ENCODE measurements at regions not wholly inside any gene's neighbourhood (a gene's known extent, or its start where the extent isn't known, plus 50 kb on each side); places are given as distances from the start of the nearest gene placed in this dataset.

GRCh38 chr20:22799687-22800086 lies 215.3 kb upstream of the FOXA2 start:
- H3K4me3 Mint-ChIP-seq: no peak overlapping the region
- no peak overlapping the region for H3K27ac Mint-ChIP-seq
- no peaks in the 10 kb centered on the region for H3K36me3 Mint-ChIP-seq (ENCODE audit: low read depth)
- no peaks in the 10 kb centered on the region for H3K4me1 Mint-ChIP-seq
- no peaks in the 10 kb centered on the region for H3K9me3 Mint-ChIP-seq
- H3K27me3 Mint-ChIP-seq: no peaks in the 10 kb centered on the region
- intact Hi-C loops (cut with micrococcal nuclease): no loop called here
- no peak for DNase-seq

GRCh38 chr20:22800129-22800528 lies 215.8 kb upstream of the FOXA2 start:
- H3K4me3 Mint-ChIP-seq: no peak overlapping the region
- intact Hi-C loops (cut with micrococcal nuclease): no loop called here
- no peak overlapping the region for H3K27ac Mint-ChIP-seq
- no peak for DNase-seq
- H3K4me1 Mint-ChIP-seq: no peaks in the 10 kb centered on the region
- H3K9me3 Mint-ChIP-seq: no peaks in the 10 kb centered on the region
- H3K27me3 Mint-ChIP-seq: no peaks in the 10 kb centered on the region
- no peaks in the 10 kb centered on the region for H3K36me3 Mint-ChIP-seq (ENCODE audit: low read depth)

DNA sequence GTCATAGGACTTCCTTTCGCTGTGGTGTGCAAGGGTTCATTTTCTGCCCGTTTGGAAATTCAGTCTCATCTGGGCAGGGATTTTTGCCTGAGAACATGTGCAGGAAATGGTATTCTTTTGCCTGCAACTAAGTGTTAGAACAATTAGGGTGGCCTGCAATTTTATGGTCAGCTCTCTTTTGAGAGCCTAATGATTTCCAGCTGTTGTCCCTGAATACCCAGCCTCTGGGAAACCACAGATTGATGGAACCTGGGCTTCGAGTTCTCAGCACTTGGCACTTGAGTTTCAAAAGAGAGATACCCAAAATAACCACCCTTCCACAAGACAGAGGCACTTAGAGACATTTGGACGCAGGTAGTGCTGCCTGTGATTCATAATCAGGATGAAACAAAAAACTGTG lies 217.2 kb upstream of the FOXA2 start:
- intact Hi-C loops (cut with micrococcal nuclease): no loop called here
- H3K27ac Mint-ChIP-seq: no peak overlapping the region
- H3K36me3 Mint-ChIP-seq (ENCODE audit: low read depth): no peaks in the 10 kb centered on the region
- H3K4me3 Mint-ChIP-seq: no peak overlapping the region
- H3K27me3 Mint-ChIP-seq: no peaks in the 10 kb centered on the region
- no peak for DNase-seq
- no peaks in the 10 kb centered on the region for H3K4me1 Mint-ChIP-seq
- no peaks in the 10 kb centered on the region for H3K9me3 Mint-ChIP-seq

DNA sequence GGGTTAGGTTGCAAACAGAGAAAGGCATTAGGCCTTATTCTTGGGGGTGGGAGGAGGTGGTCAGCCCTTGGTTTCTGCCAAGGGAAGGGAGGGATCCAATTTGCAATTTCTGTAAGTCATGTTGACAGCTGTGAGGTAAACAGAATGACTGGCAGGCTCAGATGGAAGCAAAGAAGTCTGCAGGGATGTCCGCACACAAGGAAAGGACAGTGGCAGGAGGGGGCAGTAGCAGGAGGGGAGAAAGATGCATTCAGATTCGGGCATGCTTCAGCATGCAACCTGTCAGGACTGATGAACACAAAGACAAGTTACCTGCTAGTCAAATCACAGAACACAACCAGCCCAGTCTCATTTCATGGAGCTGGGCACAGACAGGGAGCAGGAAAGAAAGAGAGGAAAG lies 217.9 kb upstream of the FOXA2 start:
- H3K4me1 Mint-ChIP-seq: no peaks in the 10 kb centered on the region
- intact Hi-C loops (cut with micrococcal nuclease): no loop called here

DNA sequence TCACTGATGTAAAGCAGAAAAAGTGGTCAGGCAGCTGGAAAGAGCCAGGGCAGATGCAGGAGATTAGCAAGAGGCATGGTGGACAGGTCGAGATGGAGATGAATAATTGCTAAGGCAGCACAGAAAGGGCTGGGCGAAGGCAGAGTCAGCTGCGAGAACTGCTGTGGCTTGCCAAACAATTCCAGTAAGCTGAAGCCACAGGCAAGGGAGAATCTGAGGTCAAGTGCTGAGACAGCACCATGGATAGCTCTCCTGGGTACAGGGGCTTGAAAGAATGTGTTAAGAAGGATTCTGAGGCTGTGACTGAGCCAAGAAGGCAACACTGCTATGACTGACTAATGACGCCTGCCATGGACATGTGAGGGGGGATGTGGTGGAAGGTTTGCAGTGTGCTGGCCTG lies 220.8 kb upstream of the FOXA2 start:
- Mint-ChIP-seq H3K9me3 (no peaks in the 10 kb centered on the region), H3K27ac (no peak overlapping the region), H3K4me3 (no peak overlapping the region), H3K27me3 (no peaks in the 10 kb centered on the region), H3K4me1 (no peaks in the 10 kb centered on the region), H3K36me3 (ENCODE audit: low read depth) (no peaks in the 10 kb centered on the region)
- DNase-seq: no peak
- intact Hi-C loops (cut with micrococcal nuclease): no loop called here

More for the DNA sequence above, 217.9 kb upstream of the FOXA2 start:
- Mint-ChIP-seq H3K9me3 (no peaks in the 10 kb centered on the region), H3K27me3 (no peaks in the 10 kb centered on the region), H3K4me3 (no peak overlapping the region), H3K27ac (no peak overlapping the region), H3K36me3 (ENCODE audit: low read depth) (no peaks in the 10 kb centered on the region)
- no peak for DNase-seq

DNA sequence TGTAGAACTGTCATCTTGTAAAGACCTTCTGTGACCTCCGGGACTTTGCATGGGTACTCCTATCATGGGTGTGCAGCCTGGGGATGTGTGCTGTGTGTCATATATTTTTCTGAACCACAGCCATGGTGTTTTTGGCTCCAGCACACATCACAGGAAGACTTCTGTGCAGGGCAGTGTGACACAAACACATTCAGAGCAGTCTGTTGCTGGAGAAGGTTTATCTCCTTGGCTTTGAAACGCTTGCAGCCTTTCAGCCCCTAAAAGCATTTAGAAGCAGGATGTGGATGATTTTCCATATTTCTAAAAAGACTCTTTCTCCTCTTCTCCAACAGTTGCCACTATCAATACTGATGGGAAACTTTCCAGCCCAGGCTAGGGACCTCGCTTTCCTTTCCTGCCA lies 221.6 kb upstream of the FOXA2 start:
- Mint-ChIP-seq H3K36me3 (ENCODE audit: low read depth) (no peaks in the 10 kb centered on the region), H3K27ac (no peak overlapping the region), H3K9me3 (no peaks in the 10 kb centered on the region), H3K4me1 (no peaks in the 10 kb centered on the region), H3K4me3 (no peak overlapping the region), H3K27me3 (no peaks in the 10 kb centered on the region)
- no peak for DNase-seq
- intact Hi-C loops (cut with micrococcal nuclease): no loop called here

DNA sequence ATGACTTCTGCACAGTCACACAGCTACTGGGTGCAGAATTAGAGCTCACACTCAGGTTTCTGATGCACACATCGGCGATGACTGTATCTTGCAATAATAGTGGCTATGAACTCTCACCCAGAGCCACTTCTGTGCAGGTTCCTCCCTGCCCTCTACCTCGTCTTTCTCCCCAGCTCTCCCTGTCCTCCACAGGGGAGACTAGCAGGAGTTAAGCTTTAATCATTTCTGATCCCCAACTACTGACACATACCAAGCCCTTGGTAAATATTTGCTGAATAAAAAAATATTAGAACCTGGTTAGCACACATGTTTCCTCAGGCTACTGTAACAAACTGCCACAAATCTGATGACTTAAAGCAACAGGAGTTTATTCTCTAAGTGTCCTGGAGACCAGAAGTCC lies 222.7 kb upstream of the FOXA2 start:
- Mint-ChIP-seq H3K27ac (no peak overlapping the region), H3K4me3 (no peak overlapping the region), H3K36me3 (ENCODE audit: low read depth) (no peaks in the 10 kb centered on the region), H3K9me3 (no peaks in the 10 kb centered on the region), H3K4me1 (no peaks in the 10 kb centered on the region), H3K27me3 (no peaks in the 10 kb centered on the region)
- DNase-seq: no peak
- intact Hi-C loops (cut with micrococcal nuclease): no loop called here

DNA sequence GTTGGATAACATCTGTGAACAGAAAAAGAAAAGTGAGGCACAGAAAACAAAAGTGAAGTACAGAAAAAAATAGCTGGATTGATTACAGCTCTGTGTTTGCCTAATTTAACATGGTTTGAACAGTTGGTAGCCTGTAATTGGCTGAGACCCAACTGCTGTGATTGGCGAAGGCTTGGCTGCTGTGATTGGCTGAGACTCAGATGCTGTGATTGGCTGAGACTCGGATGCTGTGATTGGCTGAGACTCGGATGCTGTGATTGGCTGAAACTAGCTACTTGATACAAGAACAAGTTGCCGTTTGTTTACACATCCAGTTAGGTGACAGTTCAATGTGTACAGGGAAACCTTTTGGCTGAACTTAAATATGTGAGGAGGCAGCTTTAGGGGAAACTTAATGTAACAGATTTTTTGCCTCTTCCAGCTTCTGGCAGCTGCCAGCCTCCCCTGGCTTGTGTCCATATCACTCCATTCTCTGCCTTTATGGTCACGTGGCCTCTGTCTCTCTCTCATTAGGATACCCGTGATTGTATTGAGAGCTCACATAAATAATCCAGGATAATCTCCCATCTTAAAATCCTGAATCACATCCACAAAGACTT lies 223.4 kb upstream of the FOXA2 start:
- H3K4me1 Mint-ChIP-seq: no peaks in the 10 kb centered on the region
- DNase-seq: no peak
- H3K27me3 Mint-ChIP-seq: no peaks in the 10 kb centered on the region
- intact Hi-C loops (cut with micrococcal nuclease): no loop called here
- H3K36me3 Mint-ChIP-seq (ENCODE audit: low read depth): no peaks in the 10 kb centered on the region
- no peak overlapping the region for H3K4me3 Mint-ChIP-seq
- no peaks in the 10 kb centered on the region for H3K9me3 Mint-ChIP-seq
- H3K27ac Mint-ChIP-seq: no peak overlapping the region

DNA sequence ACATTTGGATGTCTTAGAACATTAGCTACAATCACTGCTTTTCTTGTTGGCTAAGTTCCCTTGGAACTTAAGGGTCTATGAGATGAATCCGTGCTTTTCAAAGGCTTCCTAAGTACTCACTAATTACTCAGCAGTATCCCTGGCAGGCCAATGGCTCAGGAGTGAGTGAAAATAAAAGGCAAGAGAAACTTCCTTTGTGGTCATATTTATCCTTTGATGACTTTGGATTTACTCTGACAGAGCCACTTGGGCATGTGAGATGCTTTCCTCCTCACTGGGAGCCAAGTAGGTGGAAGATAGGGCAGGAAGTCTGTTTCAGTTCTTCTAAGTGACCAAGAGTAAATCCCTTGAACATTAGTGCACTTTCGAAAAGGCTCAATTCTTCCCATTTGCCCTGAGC lies 224.3 kb upstream of the FOXA2 start:
- H3K4me1 Mint-ChIP-seq: no peaks in the 10 kb centered on the region
- intact Hi-C loops (cut with micrococcal nuclease): no loop called here
- no peak overlapping the region for H3K4me3 Mint-ChIP-seq
- no peaks in the 10 kb centered on the region for H3K9me3 Mint-ChIP-seq
- no peak for DNase-seq
- H3K36me3 Mint-ChIP-seq (ENCODE audit: low read depth): no peaks in the 10 kb centered on the region
- no peak overlapping the region for H3K27ac Mint-ChIP-seq
- H3K27me3 Mint-ChIP-seq: no peaks in the 10 kb centered on the region

DNA sequence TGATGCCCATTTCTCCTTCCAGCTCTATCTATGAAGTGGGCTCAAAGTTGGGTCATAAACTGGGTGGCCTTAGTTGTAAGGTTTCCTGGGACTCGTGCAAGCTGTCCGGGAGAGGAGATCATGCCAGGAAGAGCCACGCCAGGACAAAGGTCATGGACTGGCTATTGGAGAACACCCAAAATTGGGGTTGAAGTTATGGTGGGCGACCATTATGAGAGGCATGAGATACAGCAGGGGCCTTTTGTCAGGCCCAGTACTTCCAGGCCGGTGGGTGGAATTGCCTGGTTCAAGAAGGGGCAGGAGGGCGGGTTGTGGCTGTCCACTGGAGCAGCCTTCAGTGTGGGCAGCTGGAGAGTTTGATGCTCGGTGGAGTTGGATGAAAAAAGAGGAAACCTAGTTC lies 225.1 kb upstream of the SSTR4 start:
- no peaks in the 10 kb centered on the region for H3K9me3 Mint-ChIP-seq
- peaks cover 2% of the 10 kb centered on the region for H3K27me3 Mint-ChIP-seq
- no peaks in the 10 kb centered on the region for H3K4me1 Mint-ChIP-seq
- H3K27ac Mint-ChIP-seq: no peak overlapping the region
- H3K36me3 Mint-ChIP-seq (ENCODE audit: low read depth): no peaks in the 10 kb centered on the region
- intact Hi-C loops (cut with micrococcal nuclease): no loop called here
- no peak overlapping the region for H3K4me3 Mint-ChIP-seq
- DNase-seq: no peak

GRCh38 chr20:22810626-22811569 lies 224.2 kb upstream of the SSTR4 start:
- intact Hi-C loops (cut with micrococcal nuclease): no loop called here
- peaks cover 2% of the 10 kb centered on the region for H3K27me3 Mint-ChIP-seq
- H3K36me3 Mint-ChIP-seq (ENCODE audit: low read depth): no peaks in the 10 kb centered on the region
- H3K27ac Mint-ChIP-seq: no peak overlapping the region
- no peaks in the 10 kb centered on the region for H3K4me1 Mint-ChIP-seq
- DNase-seq: no peak
- H3K4me3 Mint-ChIP-seq: no peak overlapping the region
- H3K9me3 Mint-ChIP-seq: no peaks in the 10 kb centered on the region

GRCh38 chr20:22814471-22815205 lies 220.5 kb upstream of the SSTR4 start:
- Mint-ChIP-seq H3K4me1 (no peaks in the 10 kb centered on the region), H3K4me3 (no peak overlapping the region), H3K27ac (no peak overlapping the region), H3K9me3 (no peaks in the 10 kb centered on the region), H3K27me3 (peaks cover 2% of the 10 kb centered on the region), H3K36me3 (ENCODE audit: low read depth) (no peaks in the 10 kb centered on the region)
- intact Hi-C loops (cut with micrococcal nuclease): no loop called here
- DNase-seq: no peak

DNA sequence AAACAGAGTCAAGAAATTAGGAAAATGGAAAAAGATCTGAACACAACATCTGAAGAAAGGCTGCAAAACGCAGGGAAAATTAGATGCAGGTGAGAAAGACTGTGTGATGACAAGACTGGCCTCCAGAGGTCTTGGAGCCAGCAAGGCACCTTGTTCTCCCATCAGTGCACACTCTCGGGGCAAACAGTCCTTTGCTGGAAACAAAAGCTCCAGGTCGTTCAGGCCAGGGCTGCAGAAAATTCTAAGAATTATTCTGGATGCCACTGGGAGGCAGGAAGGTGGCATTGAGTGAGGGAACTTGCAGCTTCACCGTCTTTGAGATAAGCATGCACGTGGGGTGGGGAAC lies 219.9 kb upstream of the SSTR4 start:
- no peak for DNase-seq
- no peaks in the 10 kb centered on the region for H3K36me3 Mint-ChIP-seq (ENCODE audit: low read depth)
- no peak overlapping the region for H3K4me3 Mint-ChIP-seq
- H3K4me1 Mint-ChIP-seq: no peaks in the 10 kb centered on the region
- intact Hi-C loops (cut with micrococcal nuclease): no loop called here
- H3K9me3 Mint-ChIP-seq: no peaks in the 10 kb centered on the region
- H3K27me3 Mint-ChIP-seq: peaks cover 2% of the 10 kb centered on the region
- H3K27ac Mint-ChIP-seq: no peak overlapping the region

- intact Hi-C loops (cut with micrococcal nuclease): no loop called here
- Mint-ChIP-seq H3K36me3 (ENCODE audit: low read depth) (no peaks in the 10 kb centered on the region), H3K27me3 (peaks cover 2% of the 10 kb centered on the region), H3K4me3 (no peak overlapping the region), H3K4me1 (no peaks in the 10 kb centered on the region), H3K27ac (no peak overlapping the region), H3K9me3 (no peaks in the 10 kb centered on the region)
- DNase-seq: no peak
Measured at GRCh38 chr20:22815603-22816315, 219.4 kb upstream of the SSTR4 start.

Data from activated CD4-positive, alpha-beta T cell treated with anti-CD3 and anti-CD28 coated beads, Interleukin-2, amount 10 ng/mL, durations not matched to agents 24 days and 14 days (primary cell).